ENCODE measurements at regions not wholly inside any gene's neighbourhood (a gene's known extent, or its start where the extent isn't known, plus 50 kb on each side); places are given as distances from the start of the nearest gene placed in this dataset.

- no peaks in the 10 kb centered on the region for H3K9me3 ChIP-seq (replicated peaks in 1 of 11)
- H3K27ac ChIP-seq = no peak overlapping the region
- H4K20me1 ChIP-seq = no peaks in the 10 kb centered on the region; a peak in 1 of 22 replicates
- H3K27me3 ChIP-seq = no peaks in the 10 kb centered on the region
- peaks cover 21 to 45% (median 25%) of the 10 kb centered on the region in 10 experiments for H3K4me1 ChIP-seq
- TF ChIP-seq Cebpa-rat (IDR thresholded peaks at IDR 0.05) = no peak
- H3K36me3 ChIP-seq = no peaks in the 10 kb centered on the region
- H3K4me3 ChIP-seq = no peak overlapping the region
- H3K9ac ChIP-seq = no peak overlapping the region
- H3K4me2 ChIP-seq = peak overlapping the region in 1 of 11 experiments; percentile 1; a peak in 1 of 22 replicates
Measured at GRCh38 chr7:18386607-18387006, 108.9 kb upstream of the HDAC9 start.

- Histone ChIP-seq H3K4me2 (peak overlapping the region in 1 of 11 experiments; percentile 83; a peak in 1 of 22 replicates), H4K20me1 (no peaks in the 10 kb centered on the region; a peak in 1 of 22 replicates), H3K9me3 (replicated peaks in 1 of 11) (no peaks in the 10 kb centered on the region), H3K27ac (no peak overlapping the region), H3K4me1 (peaks cover 21 to 45% (median 25%) of the 10 kb centered on the region in 10 experiments), H3K4me3 (no peak overlapping the region), H3K36me3 (no peaks in the 10 kb centered on the region), H3K9ac (no peak overlapping the region), H3K27me3 (no peaks in the 10 kb centered on the region)
- TF ChIP-seq Cebpa-rat (IDR thresholded peaks at IDR 0.05) = no peak
Measured at GRCh38 chr7:18387191-18387735, 108.3 kb upstream of the HDAC9 start.

GRCh38 chr7:18390535-18390907 lies 105.0 kb upstream of the HDAC9 start:
- peak overlapping the region; percentile 33 to 83 (median 59) for H3K4me2 ChIP-seq
- no peaks in the 10 kb centered on the region for H3K36me3 ChIP-seq
- no peaks in the 10 kb centered on the region for H4K20me1 ChIP-seq
- no peaks in the 10 kb centered on the region for H3K9me3 ChIP-seq (replicated peaks in 1 of 11)
- no peaks in the 10 kb centered on the region for H3K27me3 ChIP-seq
- peaks cover 21 to 48% (median 25%) of the 10 kb centered on the region in 10 experiments for H3K4me1 ChIP-seq
- no peak for TF ChIP-seq Cebpa-rat (IDR thresholded peaks at IDR 0.05)
- H3K4me3 ChIP-seq = no peak overlapping the region; a peak in 1 of 20 replicates
- peak overlapping the region in 1 of 11 experiments; percentile 61; a peak in 1 of 22 replicates for H3K9ac ChIP-seq
- H3K27ac ChIP-seq = peak overlapping the region in 6 of 11 experiments; percentile 18 to 64 (median 32); a peak in 5 of 22 replicates

- H4K20me1 ChIP-seq = no peaks in the 10 kb centered on the region
- H3K27me3 ChIP-seq = no peaks in the 10 kb centered on the region
- no peaks in the 10 kb centered on the region for H3K36me3 ChIP-seq
- TF ChIP-seq Cebpa-rat (IDR thresholded peaks at IDR 0.05) = no peak
- H3K4me3 ChIP-seq = no peak overlapping the region
- H3K4me2 ChIP-seq = peak overlapping the region in 1 of 11 experiments; percentile 17; a peak in 1 of 22 replicates
- no peak overlapping the region for H3K9ac ChIP-seq
- H3K4me1 ChIP-seq = peaks cover 14 to 32% (median 20%) of the 10 kb centered on the region in 10 experiments
- H3K9me3 ChIP-seq (replicated peaks in 1 of 11) = no peaks in the 10 kb centered on the region
- H3K27ac ChIP-seq = no peak overlapping the region
Measured at GRCh38 chr7:18393465-18394118, 102.0 kb upstream of the HDAC9 start.

GRCh38 chr7:18395868-18396267 lies 99.7 kb upstream of the HDAC9 start:
- peaks cover 0 to 22% (median 8%) of the 10 kb centered on the region in 10 experiments; a peak in 14 of 20 replicates for H3K4me1 ChIP-seq
- H3K4me3 ChIP-seq = no peak overlapping the region
- no peaks in the 10 kb centered on the region for H4K20me1 ChIP-seq
- no peaks in the 10 kb centered on the region for H3K9me3 ChIP-seq (replicated peaks in 1 of 11)
- no peak overlapping the region for H3K9ac ChIP-seq
- no peak overlapping the region for H3K27ac ChIP-seq
- H3K4me2 ChIP-seq = no peak overlapping the region
- H3K36me3 ChIP-seq = no peaks in the 10 kb centered on the region
- no peaks in the 10 kb centered on the region for H3K27me3 ChIP-seq
- TF ChIP-seq Cebpa-rat (IDR thresholded peaks at IDR 0.05) = no peak

GRCh38 chr7:18396953-18397352 lies 98.6 kb upstream of the HDAC9 start:
- Histone ChIP-seq H3K4me3 (no peak overlapping the region), H3K36me3 (no peaks in the 10 kb centered on the region), H3K27ac (no peak overlapping the region), H3K4me2 (no peak overlapping the region), H4K20me1 (no peaks in the 10 kb centered on the region), H3K27me3 (no peaks in the 10 kb centered on the region), H3K9ac (no peak overlapping the region), H3K9me3 (replicated peaks in 1 of 11) (no peaks in the 10 kb centered on the region), H3K4me1 (peaks cover 0 to 28% (median 13%) of the 10 kb centered on the region in 10 experiments; a peak in 15 of 20 replicates)
- no peak for TF ChIP-seq Cebpa-rat (IDR thresholded peaks at IDR 0.05)

- Histone ChIP-seq H3K27me3 (no peaks in the 10 kb centered on the region), H3K4me3 (no peak overlapping the region), H3K27ac (no peak overlapping the region), H3K9ac (no peak overlapping the region), H3K9me3 (replicated peaks in 1 of 11) (no peaks in the 10 kb centered on the region), H3K4me1 (peaks cover 0 to 35% (median 17%) of the 10 kb centered on the region in 10 experiments; a peak in 16 of 20 replicates), H3K36me3 (no peaks in the 10 kb centered on the region), H4K20me1 (no peaks in the 10 kb centered on the region), H3K4me2 (peak overlapping the region in 6 of 11 experiments; percentile 4 to 84 (median 15); a peak in 6 of 22 replicates)
- TF ChIP-seq Cebpa-rat (IDR thresholded peaks at IDR 0.05) = no peak
Measured at GRCh38 chr7:18399436-18400235, 95.9 kb upstream of the HDAC9 start.

GRCh38 chr7:18400275-18400674 lies 95.3 kb upstream of the HDAC9 start:
- TF ChIP-seq Cebpa-rat (IDR thresholded peaks at IDR 0.05) = no peak
- H3K27ac ChIP-seq = no peak overlapping the region

GRCh38 chr7:18400726-18401125 lies 94.8 kb upstream of the HDAC9 start:
- Histone ChIP-seq H3K4me1 (peaks cover 10 to 46% (median 27%) of the 10 kb centered on the region in 10 experiments), H4K20me1 (no peaks in the 10 kb centered on the region)
- no peak for TF ChIP-seq Cebpa-rat (IDR thresholded peaks at IDR 0.05)

More at GRCh38 chr7:18400275-18400674, 95.3 kb upstream of the HDAC9 start:
- H4K20me1 ChIP-seq = no peaks in the 10 kb centered on the region
- H3K4me1 ChIP-seq = peaks cover 6 to 41% (median 23%) of the 10 kb centered on the region in 10 experiments
- H3K9me3 ChIP-seq (replicated peaks in 1 of 11) = no peaks in the 10 kb centered on the region
- H3K9ac ChIP-seq = no peak overlapping the region
- no peaks in the 10 kb centered on the region for H3K36me3 ChIP-seq
- H3K4me3 ChIP-seq = no peak overlapping the region
- peak overlapping the region in 5 of 11 experiments; percentile 6 to 84 (median 23); a peak in 3 of 22 replicates for H3K4me2 ChIP-seq
- no peaks in the 10 kb centered on the region for H3K27me3 ChIP-seq

More at GRCh38 chr7:18400726-18401125, 94.8 kb upstream of the HDAC9 start:
- Histone ChIP-seq H3K9me3 (replicated peaks in 1 of 11) (no peaks in the 10 kb centered on the region), H3K4me2 (peak overlapping the region in 2 of 11 experiments; percentile 76 to 84; a peak in 4 of 22 replicates), H3K36me3 (no peaks in the 10 kb centered on the region), H3K27me3 (no peaks in the 10 kb centered on the region), H3K4me3 (no peak overlapping the region), H3K27ac (no peak overlapping the region), H3K9ac (no peak overlapping the region)
